COLO668 (cell line): ENCODE measurements at regions not wholly inside any gene's neighbourhood (a gene's known extent, or its start where the extent isn't known, plus 50 kb on each side); places are given as distances from the start of the nearest gene placed in this dataset.

Experiments
- DNase-seq: peaks from one replicate; lab custom pipeline; 2025; ENCODE audit not compliant: unreplicated experiment; lab: John Stamatoyannopoulos, UW

GRCh38 chrX:98516120-98516519 is 1632.4 kb downstream of the RPA4 start:
- no peak for DNase-seq

DNA sequence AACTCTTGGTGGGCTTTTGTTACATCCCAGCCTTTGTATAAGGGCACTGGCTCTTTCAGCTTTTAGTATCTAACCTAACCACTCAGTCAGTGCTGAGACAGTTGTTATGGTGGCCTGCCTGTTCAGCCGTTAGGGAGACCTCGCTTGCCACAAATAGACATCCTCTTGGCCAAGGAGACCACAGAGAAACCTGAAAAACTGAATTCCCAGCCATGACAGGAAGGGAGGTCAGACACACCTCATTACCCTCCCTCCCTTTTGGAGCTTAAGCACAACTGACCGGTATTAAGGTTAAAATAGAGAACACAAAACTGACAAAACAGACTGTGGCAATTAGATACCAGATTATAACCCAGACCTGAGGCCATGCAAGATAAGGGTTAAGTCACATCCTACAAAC is 1639.3 kb downstream of the RPA4 start:
- no peak for DNase-seq

- no peak for DNase-seq
These were observed 1639.8 kb downstream of the RPA4 start for GRCh38 chrX:98523521-98523920.

GRCh38 chrX:98548519-98548918 is 1664.8 kb downstream of the RPA4 start:
- no peak for DNase-seq

DNA sequence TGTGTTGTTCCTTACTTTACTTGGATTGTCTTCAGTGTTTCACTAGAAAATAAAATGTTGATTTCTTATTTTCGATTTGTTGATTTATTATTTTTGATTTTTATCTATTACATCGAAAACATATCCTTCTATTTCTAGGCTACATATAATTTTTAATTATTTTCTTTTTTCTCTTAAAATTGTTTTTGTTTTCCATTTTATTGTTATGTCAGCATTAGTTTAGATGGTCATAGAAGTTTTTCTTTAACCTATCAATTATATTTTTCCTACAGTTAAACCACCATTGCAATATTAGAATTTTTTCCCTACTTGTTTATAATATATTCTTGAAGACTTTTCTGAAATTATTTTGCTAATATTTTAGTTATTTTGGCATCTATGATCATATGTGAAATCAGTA is 1685.1 kb downstream of the RPA4 start:
- DNase-seq, result no peak

DNA sequence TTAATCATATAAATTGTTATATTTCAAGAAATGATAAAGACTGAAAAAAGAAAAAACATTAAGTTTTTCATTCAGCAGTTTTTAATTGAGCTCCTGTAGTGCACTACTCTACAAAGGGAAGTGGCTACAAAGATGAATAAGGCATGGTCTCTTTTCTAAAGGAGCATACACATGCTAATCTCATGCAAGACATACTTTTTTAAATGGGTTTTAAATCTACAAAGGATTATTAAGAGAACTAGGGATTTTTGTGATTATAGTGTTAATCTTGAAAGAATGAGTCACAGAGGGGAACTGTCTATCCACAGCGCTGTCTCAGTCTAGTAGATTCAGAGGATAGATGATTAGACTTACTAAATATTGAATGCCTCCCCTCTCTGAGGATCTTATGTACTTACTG is 1722.2 kb downstream of the RPA4 start:
- DNase-seq, result no peak

DNA sequence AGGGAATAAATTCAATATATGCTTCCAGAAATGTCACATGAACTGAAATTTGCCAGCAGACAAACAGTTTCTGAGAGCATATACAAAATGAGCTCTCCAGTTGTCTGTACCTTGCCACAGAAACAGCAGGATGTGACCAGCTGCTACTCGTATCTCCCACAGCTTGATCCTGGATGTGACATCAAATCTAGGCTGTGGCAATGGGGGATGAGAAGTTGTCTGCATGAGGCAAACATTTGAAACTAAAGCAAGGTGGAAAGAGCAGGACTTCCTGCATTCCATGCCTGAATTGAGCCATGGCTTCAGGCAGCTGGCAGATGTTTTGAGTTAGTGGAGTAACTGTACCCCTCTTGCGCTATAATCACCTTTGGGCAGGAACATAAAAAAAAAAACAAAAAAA is 1724.0 kb downstream of the RPA4 start:
- DNase-seq, result no peak

- no peak for DNase-seq
These were observed 1743.9 kb downstream of the RPA4 start for GRCh38 chrX:98627645-98628044.

DNA sequence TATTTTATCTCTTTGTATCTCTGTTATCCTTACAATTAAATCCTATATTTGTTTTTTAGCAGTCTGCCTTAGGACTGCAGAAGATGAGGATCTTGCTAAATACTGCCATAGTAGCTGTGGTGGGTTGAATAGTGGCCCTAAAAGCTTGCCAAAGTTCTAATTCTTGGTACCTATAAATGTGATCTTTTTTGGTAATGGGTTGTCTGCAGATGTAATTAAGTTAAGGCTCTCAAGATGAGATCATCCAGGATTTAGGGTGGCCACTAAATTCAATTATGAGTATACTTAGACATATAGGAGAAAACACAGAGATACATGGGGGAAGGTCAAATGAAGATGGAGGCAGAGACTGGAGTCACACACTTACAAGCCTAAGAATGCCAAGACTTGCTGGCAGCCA is 1753.7 kb downstream of the RPA4 start:
- DNase-seq, result no peak

GRCh38 chrX:98646351-98646750 is 1762.6 kb downstream of the RPA4 start:
- no peak for DNase-seq

GRCh38 chrX:98654565-98654964 is 1755.5 kb downstream of the PCDH19 start:
- DNase-seq, result no peak
